ENCODE measurements at regions not wholly inside any gene's neighbourhood (a gene's known extent, or its start where the extent isn't known, plus 50 kb on each side); places are given as distances from the start of the nearest gene placed in this dataset.

GRCh38 chr20:11248687-11249638 is 575.2 kb upstream of the JAG1 start:
- Mint-ChIP-seq H3K9me3 (peaks cover 4% of the 10 kb centered on the region), H3K4me1 (peaks cover 50% of the 10 kb centered on the region), H3K36me3 (ENCODE audit: low read depth) (peaks cover 5% of the 10 kb centered on the region), H3K27me3 (ENCODE audit: low read depth) (no peaks in the 10 kb centered on the region), H3K4me3 (peak overlapping the region; percentile 41), H3K27ac (ENCODE audit: unreplicated experiment) (no peak overlapping the region)
- no peak for TF ChIP-seq CTCF (conservative IDR thresholded peaks at IDR 0.05)
- DNase-seq (ENCODE audit: low read depth, low spot score) = no peak

GRCh38 chr20:11249683-11250082 is 575.9 kb upstream of the JAG1 start:
- Mint-ChIP-seq H3K27me3 (ENCODE audit: low read depth) (no peaks in the 10 kb centered on the region), H3K4me3 (peak overlapping the region; percentile 41), H3K4me1 (peaks cover 50% of the 10 kb centered on the region), H3K36me3 (ENCODE audit: low read depth) (peaks cover 5% of the 10 kb centered on the region), H3K27ac (ENCODE audit: unreplicated experiment) (no peak overlapping the region), H3K9me3 (peaks cover 4% of the 10 kb centered on the region)
- TF ChIP-seq CTCF (conservative IDR thresholded peaks at IDR 0.05) = no peak
- no peak for DNase-seq (ENCODE audit: low read depth, low spot score)

- Mint-ChIP-seq H3K9me3 (peaks cover 13% of the 10 kb centered on the region), H3K36me3 (ENCODE audit: low read depth) (peaks cover 9% of the 10 kb centered on the region)
- no peak for TF ChIP-seq CTCF (conservative IDR thresholded peaks at IDR 0.05)
Observed at GRCh38 chr20:11252447-11252846, 578.6 kb upstream of the JAG1 start.

GRCh38 chr20:11255455-11255854 is 581.7 kb upstream of the JAG1 start:
- peaks cover 25% of the 10 kb centered on the region for H3K9me3 Mint-ChIP-seq
- H3K4me3 Mint-ChIP-seq = no peak overlapping the region
- DNase-seq (ENCODE audit: low read depth, low spot score) = no peak
- peaks cover 5% of the 10 kb centered on the region for H3K4me1 Mint-ChIP-seq
- peaks cover 14% of the 10 kb centered on the region for H3K36me3 Mint-ChIP-seq (ENCODE audit: low read depth)
- TF ChIP-seq CTCF (conservative IDR thresholded peaks at IDR 0.05) = no peak
- no peak overlapping the region for H3K27ac Mint-ChIP-seq (ENCODE audit: unreplicated experiment)
- H3K27me3 Mint-ChIP-seq (ENCODE audit: low read depth) = no peaks in the 10 kb centered on the region

More at GRCh38 chr20:11252447-11252846, 578.6 kb upstream of the JAG1 start:
- Mint-ChIP-seq H3K4me1 (peaks cover 32% of the 10 kb centered on the region), H3K27me3 (ENCODE audit: low read depth) (no peaks in the 10 kb centered on the region), H3K4me3 (no peak overlapping the region), H3K27ac (ENCODE audit: unreplicated experiment) (no peak overlapping the region)
- DNase-seq (ENCODE audit: low read depth, low spot score) = no peak

- DNase-seq (ENCODE audit: low read depth, low spot score) = no peak
- peaks cover 14% of the 10 kb centered on the region for H3K36me3 Mint-ChIP-seq (ENCODE audit: low read depth)
- TF ChIP-seq CTCF (conservative IDR thresholded peaks at IDR 0.05) = no peak
- peaks cover 25% of the 10 kb centered on the region for H3K9me3 Mint-ChIP-seq
- H3K27ac Mint-ChIP-seq (ENCODE audit: unreplicated experiment) = no peak overlapping the region
- no peak overlapping the region for H3K4me3 Mint-ChIP-seq
- no peaks in the 10 kb centered on the region for H3K27me3 Mint-ChIP-seq (ENCODE audit: low read depth)
- peaks cover 6% of the 10 kb centered on the region for H3K4me1 Mint-ChIP-seq
Observed at GRCh38 chr20:11255860-11256259, 582.1 kb upstream of the JAG1 start.

Measured in neural crest cell (in vitro differentiated cells).